SK-N-MC (cell line): ENCODE measurements at regions not wholly inside any gene's neighbourhood (a gene's known extent, or its start where the extent isn't known, plus 50 kb on each side); places are given as distances from the start of the nearest gene placed in this dataset.

ENCODE experiments used
- EZH2 ChIP-seq: fragments of 200-600 bp; sonication (generic); IDR thresholded peaks from one replicate; pipeline ENCODE4 v1.6.1; 2017; ENCODE audit warnings: antibody characterized with exemption
- FOXP2 ChIP-seq: optimal IDR thresholded peaks from 2 replicates; pipeline ENCODE3; 2011; ENCODE audit warnings: mild to moderate bottlenecking, moderate library complexity; ENCODE audit not compliant: insufficient read depth; ENCODE audit errors: extremely low read length, control extremely low read depth
- POLR2AphosphoS5 ChIP-seq: IDR thresholded peaks from 2 replicates; pipeline ENCODE4 v1.6.1; 2012; ENCODE audit warnings: mild to moderate bottlenecking, low read depth, low read length, borderline replicate concordance

DNA sequence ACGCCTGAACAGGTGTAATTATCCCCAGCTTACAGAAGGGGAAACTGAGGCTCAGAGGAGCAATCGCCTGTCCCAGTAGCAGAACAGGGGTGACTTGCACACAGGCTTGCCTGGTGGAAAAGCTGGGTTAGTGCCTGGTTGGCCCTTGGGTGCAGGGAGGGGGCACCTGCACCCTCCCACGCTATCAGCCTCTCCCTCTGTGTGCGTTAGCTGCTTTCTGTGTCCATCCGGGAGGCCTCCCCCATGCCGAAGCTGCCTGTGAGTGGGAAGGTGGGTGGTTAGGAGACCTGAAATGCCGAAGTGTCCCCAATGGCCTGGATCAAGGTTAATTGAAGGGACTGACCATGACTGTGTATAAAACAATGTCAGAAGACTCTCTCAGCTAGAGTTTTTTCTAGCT, 295.0 kb downstream of the ZNF536 start:
- TF ChIP-seq EZH2 = no peak
- TF ChIP-seq POLR2AphosphoS5 = no peak
- TF ChIP-seq FOXP2 = no peak
